ENCODE measurements at regions not wholly inside any gene's neighbourhood (a gene's known extent, or its start where the extent isn't known, plus 50 kb on each side); places are given as distances from the start of the nearest gene placed in this dataset.

DNA sequence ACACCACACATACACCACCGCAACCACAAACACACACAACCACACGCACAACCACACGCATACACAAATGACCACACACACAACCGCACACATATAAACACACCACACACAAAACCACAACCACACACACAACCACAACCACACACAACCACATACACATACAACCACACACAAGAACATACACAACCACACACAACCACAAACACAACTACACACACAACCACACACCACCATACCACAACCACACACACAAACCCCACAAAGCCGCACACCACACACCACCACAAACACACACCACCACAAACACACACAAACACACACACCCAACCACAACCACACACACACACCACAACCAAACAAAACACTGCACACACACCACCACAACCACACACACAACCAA, 107.5 kb upstream of the FZD10 start:
- no peaks in the 10 kb centered on the region for H3K9me3 ChIP-seq
- no peaks in the 10 kb centered on the region for H3K4me1 ChIP-seq
- no peaks in the 10 kb centered on the region for H3K27me3 ChIP-seq
- no peak overlapping the region for H3K27ac ChIP-seq
- intact Hi-C loops (cut with DNase I; ENCODE audit: low total_unique reads) = loop anchor here (5.0 to 10.0 kb wide), 3 partner anchors 1578 to 1728 kb away; partner anchors contain the start of gene SFSWAP
- H3K4me3 ChIP-seq = no peak overlapping the region
- no peaks in the 10 kb centered on the region for H3K36me3 ChIP-seq
- TF ChIP-seq, protein P1, sequence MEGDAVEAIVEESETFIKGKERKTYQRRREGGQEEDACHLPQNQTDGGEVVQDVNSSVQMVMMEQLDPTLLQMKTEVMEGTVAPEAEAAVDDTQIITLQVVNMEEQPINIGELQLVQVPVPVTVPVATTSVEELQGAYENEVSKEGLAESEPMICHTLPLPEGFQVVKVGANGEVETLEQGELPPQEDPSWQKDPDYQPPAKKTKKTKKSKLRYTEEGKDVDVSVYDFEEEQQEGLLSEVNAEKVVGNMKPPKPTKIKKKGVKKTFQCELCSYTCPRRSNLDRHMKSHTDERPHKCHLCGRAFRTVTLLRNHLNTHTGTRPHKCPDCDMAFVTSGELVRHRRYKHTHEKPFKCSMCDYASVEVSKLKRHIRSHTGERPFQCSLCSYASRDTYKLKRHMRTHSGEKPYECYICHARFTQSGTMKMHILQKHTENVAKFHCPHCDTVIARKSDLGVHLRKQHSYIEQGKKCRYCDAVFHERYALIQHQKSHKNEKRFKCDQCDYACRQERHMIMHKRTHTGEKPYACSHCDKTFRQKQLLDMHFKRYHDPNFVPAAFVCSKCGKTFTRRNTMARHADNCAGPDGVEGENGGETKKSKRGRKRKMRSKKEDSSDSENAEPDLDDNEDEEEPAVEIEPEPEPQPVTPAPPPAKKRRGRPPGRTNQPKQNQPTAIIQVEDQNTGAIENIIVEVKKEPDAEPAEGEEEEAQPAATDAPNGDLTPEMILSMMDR (IDR thresholded peaks at IDR 0.05) = no peak
- TF ChIP-seq POLR2AphosphoS5 (IDR thresholded peaks at IDR 0.05) = no peak
- no peak for TF ChIP-seq POLR2A (IDR thresholded peaks at IDR 0.05)
- DNase-seq (ENCODE audit: low spot score in 2 of 2) = no peak

DNA sequence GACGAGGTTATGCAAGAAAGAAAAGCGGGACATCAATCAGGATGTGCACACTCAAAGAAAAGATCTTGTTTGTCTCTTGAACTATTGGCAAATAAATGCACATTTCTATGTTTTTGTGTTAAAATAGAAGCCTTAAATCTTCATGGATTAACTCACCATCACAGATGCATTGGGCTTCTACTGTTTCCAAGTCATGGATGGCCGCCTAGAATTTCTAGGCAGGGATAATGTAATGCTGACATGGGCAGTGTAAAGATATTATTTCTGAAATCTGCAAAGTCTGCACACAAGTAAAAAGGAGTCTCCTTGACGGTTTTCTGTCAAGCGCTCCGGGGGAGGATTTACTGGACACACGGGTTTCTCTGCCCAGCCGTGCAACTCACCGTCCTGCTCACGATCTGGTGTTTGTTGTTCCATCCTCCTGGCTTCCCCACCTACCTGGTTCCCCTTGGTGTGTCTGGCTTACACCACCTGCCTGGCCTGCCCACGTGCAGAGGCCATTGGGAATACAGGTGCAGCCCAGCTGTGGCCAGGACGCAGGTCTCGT, 103.3 kb upstream of the FZD10 start:
- Histone ChIP-seq H3K36me3 (no peaks in the 10 kb centered on the region), H3K9me3 (no peaks in the 10 kb centered on the region), H3K27ac (no peak overlapping the region), H3K4me1 (no peaks in the 10 kb centered on the region), H3K4me3 (no peak overlapping the region), H3K27me3 (no peaks in the 10 kb centered on the region)
- intact Hi-C loops (cut with DNase I; ENCODE audit: low total_unique reads) = loop anchor here (5.0 to 10.0 kb wide), 2 partner anchors 1582 to 1656 kb away; partner anchors contain the start of gene SFSWAP
- no peak for DNase-seq (ENCODE audit: low spot score in 2 of 2)
- TF ChIP-seq POLR2AphosphoS5 (IDR thresholded peaks at IDR 0.05) (no peak), POLR2A (IDR thresholded peaks at IDR 0.05) (no peak)
- TF ChIP-seq, protein P1 (IDR thresholded peaks at IDR 0.05) = no peak

DNA sequence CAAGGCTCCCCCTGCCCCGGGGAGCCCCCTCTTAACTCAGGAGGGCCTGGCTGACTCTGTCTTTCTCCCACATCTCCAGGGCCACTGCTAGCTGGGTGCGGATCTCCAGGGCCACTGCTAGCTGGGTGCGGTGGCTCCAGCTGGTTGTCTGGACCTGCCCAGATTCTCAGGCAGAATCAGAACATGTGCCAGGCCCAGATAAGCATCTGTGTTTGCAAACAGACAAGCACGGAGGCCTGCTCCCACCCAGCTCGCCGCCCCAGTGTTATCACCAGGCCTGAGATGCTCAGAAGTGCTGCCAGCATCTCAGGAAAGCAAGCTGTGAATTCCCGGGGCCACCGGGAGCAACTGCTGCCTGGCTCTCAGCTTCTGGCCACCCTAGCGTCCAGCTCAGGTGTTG, 98.4 kb upstream of the FZD10 start:
- no peaks in the 10 kb centered on the region for H3K4me1 ChIP-seq
- DNase-seq (ENCODE audit: low spot score in 2 of 2) = no peak
- intact Hi-C loops (cut with DNase I; ENCODE audit: low total_unique reads) = no loop called here

DNA sequence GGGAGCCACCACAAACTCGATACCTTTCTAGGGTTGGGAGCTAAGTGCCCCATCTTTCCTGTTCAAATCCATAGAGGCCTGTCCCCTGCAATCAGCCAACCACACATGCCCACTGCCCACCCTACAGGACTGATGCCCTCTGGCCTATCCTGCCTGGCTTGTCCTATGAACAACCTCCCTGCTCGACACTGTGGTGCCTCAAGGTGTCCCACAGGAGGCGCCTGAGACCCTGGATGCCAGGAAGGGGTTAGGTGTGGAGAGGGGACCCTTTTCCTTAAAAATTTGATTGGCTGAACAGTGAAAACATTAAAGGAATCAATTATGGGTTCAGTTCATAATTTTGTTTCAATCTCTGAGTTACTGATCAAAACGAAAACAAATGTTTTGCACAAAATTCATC, 97.3 kb upstream of the FZD10 start:
- H3K27me3 ChIP-seq = no peaks in the 10 kb centered on the region
- no peak overlapping the region for H3K27ac ChIP-seq
- H3K4me3 ChIP-seq = no peak overlapping the region
- intact Hi-C loops (cut with DNase I; ENCODE audit: low total_unique reads) = no loop called here
- H3K9me3 ChIP-seq = no peaks in the 10 kb centered on the region
- H3K4me1 ChIP-seq = no peaks in the 10 kb centered on the region
- no peak for DNase-seq (ENCODE audit: low spot score in 2 of 2)
- TF ChIP-seq POLR2AphosphoS5 (IDR thresholded peaks at IDR 0.05) = no peak
- no peak for TF ChIP-seq POLR2A (IDR thresholded peaks at IDR 0.05)
- TF ChIP-seq, protein P1 (IDR thresholded peaks at IDR 0.05) = no peak
- H3K36me3 ChIP-seq = no peaks in the 10 kb centered on the region

More for the DNA sequence above, 98.4 kb upstream of the FZD10 start:
- no peaks in the 10 kb centered on the region for H3K9me3 ChIP-seq
- H3K27me3 ChIP-seq = no peaks in the 10 kb centered on the region
- no peaks in the 10 kb centered on the region for H3K36me3 ChIP-seq
- H3K4me3 ChIP-seq = no peak overlapping the region
- TF ChIP-seq POLR2A (IDR thresholded peaks at IDR 0.05) = no peak
- H3K27ac ChIP-seq = no peak overlapping the region

DNA sequence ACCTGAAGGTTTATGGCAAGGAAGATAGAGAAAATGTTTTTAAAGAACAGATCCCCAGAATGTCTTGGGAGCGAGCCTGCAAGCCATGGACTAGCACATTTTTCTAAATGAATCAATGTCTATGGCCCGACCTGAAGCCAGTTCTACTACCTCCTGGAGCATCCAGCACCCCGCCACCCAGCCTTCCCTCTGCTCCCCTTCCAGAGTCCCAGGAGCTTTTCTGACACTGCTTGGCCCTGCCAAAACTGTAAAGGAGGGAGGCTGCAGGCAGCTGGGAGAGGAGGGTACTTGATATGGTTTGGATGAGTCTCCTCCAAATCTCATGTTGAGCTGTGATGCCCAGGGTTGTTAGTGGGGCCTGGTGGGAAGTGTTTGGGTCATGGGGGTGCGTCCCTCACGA, 95.5 kb upstream of the FZD10 start:
- Histone ChIP-seq H3K27ac (no peak overlapping the region), H3K27me3 (no peaks in the 10 kb centered on the region), H3K9me3 (no peaks in the 10 kb centered on the region), H3K4me3 (no peak overlapping the region), H3K4me1 (no peaks in the 10 kb centered on the region), H3K36me3 (no peaks in the 10 kb centered on the region)
- no peak for DNase-seq (ENCODE audit: low spot score in 2 of 2)
- TF ChIP-seq POLR2A (IDR thresholded peaks at IDR 0.05) = no peak
- TF ChIP-seq, protein P1 (IDR thresholded peaks at IDR 0.05) = no peak
- TF ChIP-seq POLR2AphosphoS5 (IDR thresholded peaks at IDR 0.05) = no peak
- intact Hi-C loops (cut with DNase I; ENCODE audit: low total_unique reads) = no loop called here

DNA sequence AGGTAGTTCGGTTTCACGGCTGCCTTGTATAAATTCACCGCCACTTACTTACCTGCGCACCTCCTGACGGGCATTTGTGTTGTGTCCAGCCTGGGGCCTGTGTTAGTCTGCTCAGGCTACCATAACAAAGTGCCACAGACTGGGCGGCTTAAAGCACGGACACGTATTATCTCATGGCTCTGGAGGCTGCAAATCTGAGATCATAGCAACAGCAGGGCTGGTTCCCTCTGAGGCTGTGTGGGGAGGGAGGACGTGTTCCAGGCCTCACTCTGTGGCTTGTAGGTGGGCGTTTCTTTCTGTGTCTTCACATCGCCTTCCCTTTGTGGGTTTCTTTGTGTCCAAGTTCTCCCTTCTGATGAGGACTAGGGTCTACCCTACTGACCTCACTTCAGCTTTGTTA, 93.5 kb upstream of the FZD10 start:
- DNase-seq (ENCODE audit: low spot score in 2 of 2) = no peak
- Histone ChIP-seq H3K4me3 (no peak overlapping the region), H3K4me1 (no peaks in the 10 kb centered on the region), H3K27me3 (no peaks in the 10 kb centered on the region), H3K9me3 (no peaks in the 10 kb centered on the region), H3K36me3 (no peaks in the 10 kb centered on the region), H3K27ac (no peak overlapping the region)
- TF ChIP-seq POLR2A (IDR thresholded peaks at IDR 0.05) (no peak), POLR2AphosphoS5 (IDR thresholded peaks at IDR 0.05) (no peak)
- TF ChIP-seq, protein P1 (IDR thresholded peaks at IDR 0.05) = no peak
- intact Hi-C loops (cut with DNase I; ENCODE audit: low total_unique reads) = no loop called here
